ENCODE measurements at regions not wholly inside any gene's neighbourhood (a gene's known extent, or its start where the extent isn't known, plus 50 kb on each side); places are given as distances from the start of the nearest gene placed in this dataset.

- Histone ChIP-seq H3K9me2 (replicated peaks; ENCODE audit: insufficient read depth, low read length) (no peaks in the 10 kb centered on the region), H3K27me3 (replicated peaks; ENCODE audit: insufficient read depth, low read length) (no peaks in the 10 kb centered on the region), H3K4me1 (ENCODE audit: low read length) (no peaks in the 10 kb centered on the region), H3K9me3 (replicated peaks; ENCODE audit: insufficient read depth, low read length) (no peaks in the 10 kb centered on the region), H3F3A (ENCODE audit: insufficient read depth, low read length) (no peaks in the 10 kb centered on the region), H3K36me3 (replicated peaks; ENCODE audit: insufficient read depth, low read length) (no peaks in the 10 kb centered on the region), H3K4me2 (ENCODE audit: low read depth, low read length) (no peak overlapping the region), H2AFZ (ENCODE audit: low read length) (no peak overlapping the region), H3K4me3 (ENCODE audit: low read length) (no peak overlapping the region), H3K9ac (ENCODE audit: low read length) (no peak overlapping the region), H3K27ac (ENCODE audit: low read length) (no peak overlapping the region), H3K79me2 (ENCODE audit: low read length) (no peaks in the 10 kb centered on the region), H4K20me1 (ENCODE audit: insufficient read depth, low read length) (no peaks in the 10 kb centered on the region)
- TF ChIP-seq EZH2 (optimal IDR thresholded peaks at IDR 0.05; ENCODE audit: low read depth, low read length) (no peak), EZH2phosphoT487 (IDR thresholded peaks at IDR 0.05; ENCODE audit: low read length) (no peak)
- TF ChIP-seq, protein P1, sequence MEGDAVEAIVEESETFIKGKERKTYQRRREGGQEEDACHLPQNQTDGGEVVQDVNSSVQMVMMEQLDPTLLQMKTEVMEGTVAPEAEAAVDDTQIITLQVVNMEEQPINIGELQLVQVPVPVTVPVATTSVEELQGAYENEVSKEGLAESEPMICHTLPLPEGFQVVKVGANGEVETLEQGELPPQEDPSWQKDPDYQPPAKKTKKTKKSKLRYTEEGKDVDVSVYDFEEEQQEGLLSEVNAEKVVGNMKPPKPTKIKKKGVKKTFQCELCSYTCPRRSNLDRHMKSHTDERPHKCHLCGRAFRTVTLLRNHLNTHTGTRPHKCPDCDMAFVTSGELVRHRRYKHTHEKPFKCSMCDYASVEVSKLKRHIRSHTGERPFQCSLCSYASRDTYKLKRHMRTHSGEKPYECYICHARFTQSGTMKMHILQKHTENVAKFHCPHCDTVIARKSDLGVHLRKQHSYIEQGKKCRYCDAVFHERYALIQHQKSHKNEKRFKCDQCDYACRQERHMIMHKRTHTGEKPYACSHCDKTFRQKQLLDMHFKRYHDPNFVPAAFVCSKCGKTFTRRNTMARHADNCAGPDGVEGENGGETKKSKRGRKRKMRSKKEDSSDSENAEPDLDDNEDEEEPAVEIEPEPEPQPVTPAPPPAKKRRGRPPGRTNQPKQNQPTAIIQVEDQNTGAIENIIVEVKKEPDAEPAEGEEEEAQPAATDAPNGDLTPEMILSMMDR (IDR thresholded peaks at IDR 0.05; ENCODE audit: low read length): no peak
- DNase-seq: no peak
Measured at GRCh38 chr2:71788186-71788525, 334.8 kb downstream of the DYSF start.

DNA sequence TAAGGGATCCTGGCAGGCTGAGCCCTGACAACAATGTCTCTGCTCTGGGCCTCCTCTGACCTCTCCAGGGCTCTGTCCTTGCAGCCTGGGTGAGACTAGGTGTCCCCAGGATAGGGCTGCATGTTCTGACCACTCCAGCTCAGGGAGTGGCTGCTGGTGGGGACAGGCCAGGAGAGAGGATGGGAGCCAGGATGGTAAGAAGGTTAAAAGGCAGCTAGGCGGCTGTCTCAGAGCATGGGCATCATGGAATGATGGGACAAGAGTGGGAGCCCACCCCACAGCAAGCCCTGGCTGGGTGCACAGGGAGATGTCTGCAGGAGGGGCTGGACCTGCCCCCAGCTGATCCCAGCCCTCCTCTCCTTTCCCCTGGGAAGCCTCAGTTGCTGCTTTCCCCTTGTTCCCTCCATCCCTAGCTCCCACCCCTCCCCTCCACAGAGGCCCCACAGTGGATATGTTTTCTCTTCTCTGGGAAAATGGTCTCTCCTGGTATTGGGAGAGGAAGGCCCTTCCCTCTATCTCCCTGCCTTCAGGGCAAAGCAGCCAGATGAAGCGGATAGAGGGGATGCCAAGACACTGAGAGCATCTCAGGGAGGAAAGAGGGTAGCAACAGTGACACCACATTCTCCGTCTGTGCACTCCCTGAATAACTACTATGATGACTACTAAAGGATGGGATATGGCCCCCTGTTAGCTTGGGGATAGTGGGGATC, 334.3 kb downstream of the DYSF start:
- H3K27me3 ChIP-seq (replicated peaks; ENCODE audit: insufficient read depth, low read length): no peaks in the 10 kb centered on the region
- H3K4me1 ChIP-seq (ENCODE audit: low read length): no peaks in the 10 kb centered on the region
- no peaks in the 10 kb centered on the region for H3K36me3 ChIP-seq (replicated peaks; ENCODE audit: insufficient read depth, low read length)
- DNase-seq: no peak
- H3K9ac ChIP-seq (ENCODE audit: low read length): no peak overlapping the region
- no peak overlapping the region for H3K27ac ChIP-seq (ENCODE audit: low read length)
- no peak overlapping the region for H3K4me2 ChIP-seq (ENCODE audit: low read depth, low read length)
- TF ChIP-seq EZH2phosphoT487 (IDR thresholded peaks at IDR 0.05; ENCODE audit: low read length) (no peak), EZH2 (optimal IDR thresholded peaks at IDR 0.05; ENCODE audit: low read depth, low read length) (no peak)
- TF ChIP-seq, protein P1 (IDR thresholded peaks at IDR 0.05; ENCODE audit: low read length): no peak
- no peak overlapping the region for H3K4me3 ChIP-seq (ENCODE audit: low read length)
- no peaks in the 10 kb centered on the region for H3F3A ChIP-seq (ENCODE audit: insufficient read depth, low read length)
- H4K20me1 ChIP-seq (ENCODE audit: insufficient read depth, low read length): no peaks in the 10 kb centered on the region
- no peaks in the 10 kb centered on the region for H3K9me3 ChIP-seq (replicated peaks; ENCODE audit: insufficient read depth, low read length)
- H3K9me2 ChIP-seq (replicated peaks; ENCODE audit: insufficient read depth, low read length): no peaks in the 10 kb centered on the region
- H3K79me2 ChIP-seq (ENCODE audit: low read length): no peaks in the 10 kb centered on the region
- no peak overlapping the region for H2AFZ ChIP-seq (ENCODE audit: low read length)

DNA sequence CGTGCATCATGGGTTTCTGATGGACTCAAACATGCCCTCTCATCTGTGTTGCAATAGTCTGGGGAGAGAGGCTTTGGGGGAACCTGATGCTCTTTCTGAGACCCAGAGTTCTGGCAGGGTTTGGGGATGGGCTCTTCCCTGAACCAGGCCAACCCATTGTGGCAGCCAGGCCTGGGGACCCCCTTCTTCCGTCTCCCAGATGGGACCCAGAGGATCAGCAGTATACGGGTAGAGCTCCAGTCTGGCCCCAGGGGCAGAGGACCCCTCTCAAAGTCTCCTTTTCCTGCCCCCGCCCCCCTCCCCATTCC, 333.7 kb downstream of the DYSF start:
- no peaks in the 10 kb centered on the region for H4K20me1 ChIP-seq (ENCODE audit: insufficient read depth, low read length)
- H3K27ac ChIP-seq (ENCODE audit: low read length): no peak overlapping the region
- H3K27me3 ChIP-seq (replicated peaks; ENCODE audit: insufficient read depth, low read length): no peaks in the 10 kb centered on the region
- TF ChIP-seq, protein P1 (IDR thresholded peaks at IDR 0.05; ENCODE audit: low read length): no peak
- TF ChIP-seq EZH2phosphoT487 (IDR thresholded peaks at IDR 0.05; ENCODE audit: low read length): no peak
- TF ChIP-seq EZH2 (optimal IDR thresholded peaks at IDR 0.05; ENCODE audit: low read depth, low read length): no peak
- no peaks in the 10 kb centered on the region for H3K36me3 ChIP-seq (replicated peaks; ENCODE audit: insufficient read depth, low read length)
- H3K9ac ChIP-seq (ENCODE audit: low read length): no peak overlapping the region
- H3F3A ChIP-seq (ENCODE audit: insufficient read depth, low read length): no peaks in the 10 kb centered on the region
- H3K79me2 ChIP-seq (ENCODE audit: low read length): no peaks in the 10 kb centered on the region
- H3K4me3 ChIP-seq (ENCODE audit: low read length): no peak overlapping the region
- no peaks in the 10 kb centered on the region for H3K4me1 ChIP-seq (ENCODE audit: low read length)
- no peak for DNase-seq
- H3K9me3 ChIP-seq (replicated peaks; ENCODE audit: insufficient read depth, low read length): no peaks in the 10 kb centered on the region
- H3K9me2 ChIP-seq (replicated peaks; ENCODE audit: insufficient read depth, low read length): no peaks in the 10 kb centered on the region
- H2AFZ ChIP-seq (ENCODE audit: low read length): no peak overlapping the region
- no peak overlapping the region for H3K4me2 ChIP-seq (ENCODE audit: low read depth, low read length)

Measured in MM.1S (cell line).